ENCODE measurements at regions not wholly inside any gene's neighbourhood (a gene's known extent, or its start where the extent isn't known, plus 50 kb on each side); places are given as distances from the start of the nearest gene placed in this dataset.

GRCh38 chr15:93261845-93262244 lies 172.8 kb upstream of the RGMA start:
- H2BK5ac ChIP-seq (ENCODE audit: low read depth, low read length, poor library complexity, severe bottlenecking) = no peak overlapping the region
- no peaks in the 10 kb centered on the region for H3K4me1 ChIP-seq (ENCODE audit: control insufficient read depth, insufficient read depth, low read depth, low read length)
- no peak overlapping the region for H3K23ac ChIP-seq (ENCODE audit: low read length in 2 of 2)

GRCh38 chr15:93257920-93258319 lies 168.9 kb upstream of the RGMA start:
- no peak for DNase-seq
- H3K23ac ChIP-seq (ENCODE audit: low read length in 2 of 2) = no peak overlapping the region
- no peak overlapping the region for H2BK5ac ChIP-seq (ENCODE audit: low read depth, low read length, poor library complexity, severe bottlenecking)
- no peak overlapping the region for H2BK12ac ChIP-seq (ENCODE audit: low read length in 2 of 2)
- no peak overlapping the region for H2BK120ac ChIP-seq (ENCODE audit: low read depth, low read length)
- H3K36me3 ChIP-seq (ENCODE audit: control insufficient read depth in 1 of 2, insufficient read depth in 2 of 2, low read depth in 1 of 2, low read length in 2 of 2) = no peaks in the 10 kb centered on the region
- 87% methylated on average over 3 of the region's 3 CpGs for WGBS
- H3K4me2 ChIP-seq (ENCODE audit: low read length, poor library complexity, severe bottlenecking) = no peak overlapping the region
- no peak overlapping the region for H3K14ac ChIP-seq (ENCODE audit: low read length in 2 of 2)
- H3K9me3 ChIP-seq (ENCODE audit: control insufficient read depth, low read length) = no peaks in the 10 kb centered on the region
- peaks cover 0 to 9% of the 10 kb centered on the region in 2 experiments for H3K27me3 ChIP-seq (ENCODE audit: control insufficient read depth in 1 of 2, insufficient read depth in 1 of 2, low read length in 2 of 2)
- H2AK5ac ChIP-seq (ENCODE audit: low read length, severe bottlenecking) = no peak overlapping the region
- H3K4me3 ChIP-seq (ENCODE audit: insufficient read depth in 1 of 2, low read depth in 1 of 2, low read length in 2 of 2) = no peak overlapping the region
- H2AFZ ChIP-seq (ENCODE audit: low read depth, low read length) = no peak overlapping the region
- no peak overlapping the region for H4K8ac ChIP-seq (ENCODE audit: low read length)
- H2BK15ac ChIP-seq (ENCODE audit: low read depth, poor library complexity, severe bottlenecking) = no peak overlapping the region
- H3K9ac ChIP-seq (ENCODE audit: low read length) = no peak overlapping the region
- no peaks in the 10 kb centered on the region for H3K4me1 ChIP-seq (ENCODE audit: control insufficient read depth, insufficient read depth, low read depth, low read length)
- no peak overlapping the region for H4K91ac ChIP-seq (ENCODE audit: low read length)
- H3K79me1 ChIP-seq (replicated peaks; ENCODE audit: low read length, poor library complexity, severe bottlenecking) = no peaks in the 10 kb centered on the region
- H3K27ac ChIP-seq (ENCODE audit: low read length, poor library complexity, severe bottlenecking) = no peak overlapping the region
- no peak overlapping the region for H3K4ac ChIP-seq (ENCODE audit: low read depth in 1 of 2, low read length in 2 of 2)
- H3K18ac ChIP-seq (ENCODE audit: low read depth in 1 of 2, low read length in 2 of 2) = no peak overlapping the region

More at GRCh38 chr15:93261845-93262244, 172.8 kb upstream of the RGMA start:
- Histone ChIP-seq H3K9me3 (ENCODE audit: control insufficient read depth, low read length) (no peaks in the 10 kb centered on the region), H2AFZ (ENCODE audit: low read depth, low read length) (no peak overlapping the region), H3K79me1 (replicated peaks; ENCODE audit: low read length, poor library complexity, severe bottlenecking) (no peaks in the 10 kb centered on the region), H3K18ac (ENCODE audit: low read depth in 1 of 2, low read length in 2 of 2) (no peak overlapping the region), H4K8ac (ENCODE audit: low read length) (no peak overlapping the region), H3K4me3 (ENCODE audit: insufficient read depth in 1 of 2, low read depth in 1 of 2, low read length in 2 of 2) (no peak overlapping the region), H3K9ac (ENCODE audit: low read length) (no peak overlapping the region), H3K4ac (ENCODE audit: low read depth in 1 of 2, low read length in 2 of 2) (no peak overlapping the region), H3K27me3 (ENCODE audit: control insufficient read depth in 1 of 2, insufficient read depth in 1 of 2, low read length in 2 of 2) (peaks cover 0 to 6% of the 10 kb centered on the region in 2 experiments), H3K27ac (ENCODE audit: low read length, poor library complexity, severe bottlenecking) (no peak overlapping the region), H3K36me3 (ENCODE audit: control insufficient read depth in 1 of 2, insufficient read depth in 2 of 2, low read depth in 1 of 2, low read length in 2 of 2) (no peaks in the 10 kb centered on the region), H4K91ac (ENCODE audit: low read length) (no peak overlapping the region), H2BK120ac (ENCODE audit: low read depth, low read length) (no peak overlapping the region), H2BK15ac (ENCODE audit: low read depth, poor library complexity, severe bottlenecking) (no peak overlapping the region), H3K14ac (ENCODE audit: low read length in 2 of 2) (no peak overlapping the region), H3K4me2 (ENCODE audit: low read length, poor library complexity, severe bottlenecking) (no peak overlapping the region), H2BK12ac (ENCODE audit: low read length in 2 of 2) (no peak overlapping the region), H2AK5ac (ENCODE audit: low read length, severe bottlenecking) (no peak overlapping the region)
- no peak for DNase-seq
- 69% methylated on average over 4 of the region's 4 CpGs for WGBS

- Histone ChIP-seq H3K23ac (ENCODE audit: low read length in 2 of 2) (no peak overlapping the region), H3K4ac (ENCODE audit: low read depth in 1 of 2, low read length in 2 of 2) (no peak overlapping the region), H2BK120ac (ENCODE audit: low read depth, low read length) (no peak overlapping the region), H3K9me3 (ENCODE audit: control insufficient read depth, low read length) (no peaks in the 10 kb centered on the region), H3K4me1 (ENCODE audit: control insufficient read depth, insufficient read depth, low read depth, low read length) (no peaks in the 10 kb centered on the region), H3K9ac (ENCODE audit: low read length) (no peak overlapping the region), H3K18ac (ENCODE audit: low read depth in 1 of 2, low read length in 2 of 2) (no peak overlapping the region), H2AK5ac (ENCODE audit: low read length, severe bottlenecking) (no peak overlapping the region), H4K91ac (ENCODE audit: low read length) (no peak overlapping the region), H2BK5ac (ENCODE audit: low read depth, low read length, poor library complexity, severe bottlenecking) (no peak overlapping the region), H3K14ac (ENCODE audit: low read length in 2 of 2) (no peak overlapping the region), H3K27me3 (ENCODE audit: control insufficient read depth in 1 of 2, insufficient read depth in 1 of 2, low read length in 2 of 2) (peaks cover 0 to 3% of the 10 kb centered on the region in 2 experiments), H3K4me2 (ENCODE audit: low read length, poor library complexity, severe bottlenecking) (no peak overlapping the region), H3K4me3 (ENCODE audit: insufficient read depth in 1 of 2, low read depth in 1 of 2, low read length in 2 of 2) (no peak overlapping the region), H3K79me1 (replicated peaks; ENCODE audit: low read length, poor library complexity, severe bottlenecking) (no peaks in the 10 kb centered on the region), H3K36me3 (ENCODE audit: control insufficient read depth in 1 of 2, insufficient read depth in 2 of 2, low read depth in 1 of 2, low read length in 2 of 2) (no peaks in the 10 kb centered on the region), H2BK15ac (ENCODE audit: low read depth, poor library complexity, severe bottlenecking) (no peak overlapping the region), H2BK12ac (ENCODE audit: low read length in 2 of 2) (no peak overlapping the region), H4K8ac (ENCODE audit: low read length) (no peak overlapping the region), H3K27ac (ENCODE audit: low read length, poor library complexity, severe bottlenecking) (no peak overlapping the region), H2AFZ (ENCODE audit: low read depth, low read length) (no peak overlapping the region)
- WGBS = 69% methylated on average over 3 of the region's 3 CpGs
- DNase-seq = no peak
These were observed 164.7 kb upstream of the RGMA start for GRCh38 chr15:93253681-93254080.

DNA sequence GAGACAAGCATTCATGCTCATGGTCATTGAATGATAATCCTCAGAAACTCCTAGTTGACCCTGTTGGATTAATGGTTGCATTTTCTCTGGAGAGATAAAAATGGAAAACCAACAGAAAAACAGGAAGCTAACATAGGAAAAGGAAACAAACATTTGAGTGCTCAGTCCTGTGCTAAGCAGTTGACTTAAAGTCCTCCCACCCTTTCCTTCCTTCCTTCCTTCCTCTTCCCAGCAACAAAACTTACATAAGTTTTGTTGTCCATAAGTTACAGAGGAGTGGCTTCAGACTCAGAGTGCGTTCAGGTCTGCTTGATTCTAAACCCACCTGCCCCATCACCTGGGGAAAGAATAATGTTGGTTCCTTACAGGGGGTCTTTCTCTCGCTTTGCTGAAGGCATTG lies 163.8 kb upstream of the RGMA start:
- 89% methylated on average over 1 of the region's 2 CpGs for WGBS

More for the DNA sequence above, 163.8 kb upstream of the RGMA start:
- Histone ChIP-seq H3K4ac (ENCODE audit: low read depth in 1 of 2, low read length in 2 of 2) (no peak overlapping the region), H3K4me2 (ENCODE audit: low read length, poor library complexity, severe bottlenecking) (no peak overlapping the region), H3K36me3 (ENCODE audit: control insufficient read depth in 1 of 2, insufficient read depth in 2 of 2, low read depth in 1 of 2, low read length in 2 of 2) (no peaks in the 10 kb centered on the region), H2BK120ac (ENCODE audit: low read depth, low read length) (no peak overlapping the region), H3K4me1 (ENCODE audit: control insufficient read depth, insufficient read depth, low read depth, low read length) (no peaks in the 10 kb centered on the region), H3K79me1 (replicated peaks; ENCODE audit: low read length, poor library complexity, severe bottlenecking) (no peaks in the 10 kb centered on the region), H3K9me3 (ENCODE audit: control insufficient read depth, low read length) (no peaks in the 10 kb centered on the region), H3K18ac (ENCODE audit: low read depth in 1 of 2, low read length in 2 of 2) (no peak overlapping the region), H2BK5ac (ENCODE audit: low read depth, low read length, poor library complexity, severe bottlenecking) (no peak overlapping the region), H4K8ac (ENCODE audit: low read length) (no peak overlapping the region), H4K91ac (ENCODE audit: low read length) (no peak overlapping the region), H2AK5ac (ENCODE audit: low read length, severe bottlenecking) (no peak overlapping the region), H3K27me3 (ENCODE audit: control insufficient read depth in 1 of 2, insufficient read depth in 1 of 2, low read length in 2 of 2) (peaks cover 0 to 3% of the 10 kb centered on the region in 2 experiments), H3K4me3 (ENCODE audit: insufficient read depth in 1 of 2, low read depth in 1 of 2, low read length in 2 of 2) (no peak overlapping the region), H3K23ac (ENCODE audit: low read length in 2 of 2) (no peak overlapping the region), H2AFZ (ENCODE audit: low read depth, low read length) (no peak overlapping the region), H3K9ac (ENCODE audit: low read length) (no peak overlapping the region), H2BK12ac (ENCODE audit: low read length in 2 of 2) (no peak overlapping the region), H3K14ac (ENCODE audit: low read length in 2 of 2) (no peak overlapping the region), H2BK15ac (ENCODE audit: low read depth, poor library complexity, severe bottlenecking) (no peak overlapping the region), H3K27ac (ENCODE audit: low read length, poor library complexity, severe bottlenecking) (no peak overlapping the region)
- DNase-seq = no peak
